ENCODE measurements at regions not wholly inside any gene's neighbourhood (a gene's known extent, or its start where the extent isn't known, plus 50 kb on each side); places are given as distances from the start of the nearest gene placed in this dataset.

DNA sequence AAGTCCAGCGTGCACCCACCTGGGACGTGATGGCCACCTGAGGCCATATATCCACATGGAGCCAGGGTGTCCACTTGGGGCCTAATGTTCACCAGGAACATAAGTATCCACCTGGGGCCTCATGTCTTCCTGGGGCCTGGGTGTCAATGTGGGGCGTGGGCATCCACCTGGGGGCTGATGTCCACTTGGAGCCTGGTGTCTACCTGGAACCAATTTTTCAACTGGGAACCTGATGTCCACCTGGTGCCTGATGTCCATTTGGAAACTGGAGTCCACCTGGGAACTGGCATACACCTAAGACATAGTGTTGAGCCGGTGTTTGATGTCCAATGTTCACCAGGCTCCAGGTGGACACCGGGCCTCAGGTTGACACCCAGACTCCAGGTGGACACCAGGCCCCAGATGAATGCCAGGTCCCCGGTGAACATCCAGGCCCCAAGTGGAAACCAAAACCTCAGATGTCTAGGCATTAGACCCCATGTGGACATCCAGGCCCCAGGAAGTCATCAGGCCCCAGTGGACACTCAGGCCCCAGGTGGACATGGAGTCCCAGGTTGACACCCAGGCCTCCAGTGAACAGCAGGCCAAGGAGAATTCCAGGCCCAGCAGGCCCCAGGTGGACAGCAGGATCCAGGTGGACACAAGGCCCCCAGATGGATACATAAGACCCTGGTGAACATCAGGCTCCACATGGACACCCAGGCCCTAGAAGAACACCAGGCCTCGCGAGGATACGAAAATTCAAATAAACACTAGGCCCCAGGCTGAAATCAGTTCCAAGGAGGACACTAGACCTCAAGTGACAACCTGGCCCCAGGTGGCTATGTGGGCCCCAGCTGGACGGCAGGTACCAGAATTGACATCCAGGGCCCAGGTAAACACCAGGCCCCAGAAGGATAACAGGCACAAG, 56.0 kb upstream of the SEPTIN5 start:
- TF ChIP-seq, protein P1, sequence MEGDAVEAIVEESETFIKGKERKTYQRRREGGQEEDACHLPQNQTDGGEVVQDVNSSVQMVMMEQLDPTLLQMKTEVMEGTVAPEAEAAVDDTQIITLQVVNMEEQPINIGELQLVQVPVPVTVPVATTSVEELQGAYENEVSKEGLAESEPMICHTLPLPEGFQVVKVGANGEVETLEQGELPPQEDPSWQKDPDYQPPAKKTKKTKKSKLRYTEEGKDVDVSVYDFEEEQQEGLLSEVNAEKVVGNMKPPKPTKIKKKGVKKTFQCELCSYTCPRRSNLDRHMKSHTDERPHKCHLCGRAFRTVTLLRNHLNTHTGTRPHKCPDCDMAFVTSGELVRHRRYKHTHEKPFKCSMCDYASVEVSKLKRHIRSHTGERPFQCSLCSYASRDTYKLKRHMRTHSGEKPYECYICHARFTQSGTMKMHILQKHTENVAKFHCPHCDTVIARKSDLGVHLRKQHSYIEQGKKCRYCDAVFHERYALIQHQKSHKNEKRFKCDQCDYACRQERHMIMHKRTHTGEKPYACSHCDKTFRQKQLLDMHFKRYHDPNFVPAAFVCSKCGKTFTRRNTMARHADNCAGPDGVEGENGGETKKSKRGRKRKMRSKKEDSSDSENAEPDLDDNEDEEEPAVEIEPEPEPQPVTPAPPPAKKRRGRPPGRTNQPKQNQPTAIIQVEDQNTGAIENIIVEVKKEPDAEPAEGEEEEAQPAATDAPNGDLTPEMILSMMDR (IDR thresholded peaks at IDR 0.05), result no peak
- no peak for TF ChIP-seq POLR2A (IDR thresholded peaks at IDR 0.05)
